ENCODE measurements at regions not wholly inside any gene's neighbourhood (a gene's known extent, or its start where the extent isn't known, plus 50 kb on each side); places are given as distances from the start of the nearest gene placed in this dataset.

DNA sequence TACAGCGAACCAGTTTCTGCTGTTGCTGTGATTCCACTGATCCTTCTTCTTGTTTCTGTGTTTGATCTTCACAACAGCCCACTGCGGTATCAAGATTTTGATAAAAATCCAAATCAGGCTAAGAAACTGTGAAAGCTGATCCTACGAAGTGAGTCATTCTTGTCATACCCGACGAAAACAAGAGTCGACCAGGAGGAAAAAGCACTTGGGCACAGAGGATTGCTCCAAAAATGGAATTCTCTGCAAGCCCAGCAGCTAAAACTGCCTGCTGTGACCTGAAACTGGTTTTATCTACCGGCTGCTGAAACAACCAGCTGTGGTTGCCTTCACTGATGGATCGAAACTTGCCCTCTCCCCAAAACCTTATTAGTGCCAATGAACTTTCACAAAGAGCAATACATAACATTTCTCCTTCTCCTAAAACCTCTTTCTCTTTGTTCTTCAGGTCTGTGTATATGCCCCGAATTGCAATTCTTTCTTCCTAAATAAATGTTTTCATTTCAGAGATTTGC is 607.0 kb upstream of the PRKX start (continued):
- TF ChIP-seq MTA3 (IDR thresholded peaks at IDR 0.05; ENCODE audit: borderline replicate concordance, low read length) (no peak), CREM (IDR thresholded peaks at IDR 0.05; ENCODE audit: low read depth) (no peak)

DNA sequence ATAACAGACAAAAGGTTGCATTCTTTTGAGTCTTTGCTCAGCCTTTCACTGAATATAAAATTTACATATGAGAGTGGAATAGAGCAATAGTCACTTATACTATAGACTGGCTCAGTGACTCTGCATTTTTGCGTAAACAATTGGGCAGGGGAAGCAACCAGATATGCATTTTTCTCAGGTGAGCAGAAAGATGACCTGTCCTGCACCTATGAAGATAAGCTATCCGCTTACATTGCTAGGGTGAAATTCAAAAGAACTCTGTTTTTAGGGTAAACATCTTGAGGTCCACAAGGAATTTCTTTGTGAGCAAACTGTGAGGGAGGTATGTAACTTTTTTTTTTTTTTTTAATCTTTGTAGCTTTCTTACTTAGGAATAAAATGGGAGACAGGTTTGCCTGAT is 602.4 kb upstream of the PRKX start:
- intact Hi-C loops (cut with micrococcal nuclease; ENCODE audit: unreplicated experiment) (no loop called here), in situ Hi-C loops (cut with MboI) (no loop called here)
- 21% methylated on average over 2 of the region's 2 CpGs for WGBS (ENCODE audit: insufficient coverage, insufficient replicate concordance, low lambda C conversion rate, missing lambda C conversion rate)
- H3K4me1 ChIP-seq (ENCODE audit: control insufficient read depth, insufficient read depth, low read length): no peaks in the 10 kb centered on the region
- ATAC-seq: no peak
- TF ChIP-seq, protein P1, sequence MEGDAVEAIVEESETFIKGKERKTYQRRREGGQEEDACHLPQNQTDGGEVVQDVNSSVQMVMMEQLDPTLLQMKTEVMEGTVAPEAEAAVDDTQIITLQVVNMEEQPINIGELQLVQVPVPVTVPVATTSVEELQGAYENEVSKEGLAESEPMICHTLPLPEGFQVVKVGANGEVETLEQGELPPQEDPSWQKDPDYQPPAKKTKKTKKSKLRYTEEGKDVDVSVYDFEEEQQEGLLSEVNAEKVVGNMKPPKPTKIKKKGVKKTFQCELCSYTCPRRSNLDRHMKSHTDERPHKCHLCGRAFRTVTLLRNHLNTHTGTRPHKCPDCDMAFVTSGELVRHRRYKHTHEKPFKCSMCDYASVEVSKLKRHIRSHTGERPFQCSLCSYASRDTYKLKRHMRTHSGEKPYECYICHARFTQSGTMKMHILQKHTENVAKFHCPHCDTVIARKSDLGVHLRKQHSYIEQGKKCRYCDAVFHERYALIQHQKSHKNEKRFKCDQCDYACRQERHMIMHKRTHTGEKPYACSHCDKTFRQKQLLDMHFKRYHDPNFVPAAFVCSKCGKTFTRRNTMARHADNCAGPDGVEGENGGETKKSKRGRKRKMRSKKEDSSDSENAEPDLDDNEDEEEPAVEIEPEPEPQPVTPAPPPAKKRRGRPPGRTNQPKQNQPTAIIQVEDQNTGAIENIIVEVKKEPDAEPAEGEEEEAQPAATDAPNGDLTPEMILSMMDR (IDR thresholded peaks at IDR 0.05 in 2 of 3, conservative IDR thresholded peaks at IDR 0.05 in 1 of 3; ENCODE audit: control insufficient read depth in 2 of 3, extremely low read depth in 1 of 3, insufficient read depth in 1 of 3, low read depth in 3 of 3, low read length in 3 of 3): no peak
- no peak for TF ChIP-seq HDGF (IDR thresholded peaks at IDR 0.05)
- no peak for TF ChIP-seq TARDBP (IDR thresholded peaks at IDR 0.05; ENCODE audit: borderline replicate concordance)
- TF ChIP-seq TCF12 (IDR thresholded peaks at IDR 0.05; ENCODE audit: low read depth, low read length): no peak
- TF ChIP-seq RCOR1 (conservative IDR thresholded peaks at IDR 0.05; ENCODE audit: low read depth, low read length): no peak
- TF ChIP-seq SP1 (IDR thresholded peaks at IDR 0.05; ENCODE audit: low read depth, low read length): no peak
- TF ChIP-seq HCFC1 (IDR thresholded peaks at IDR 0.05; ENCODE audit: low read length): no peak
- TF ChIP-seq, protein P2, sequence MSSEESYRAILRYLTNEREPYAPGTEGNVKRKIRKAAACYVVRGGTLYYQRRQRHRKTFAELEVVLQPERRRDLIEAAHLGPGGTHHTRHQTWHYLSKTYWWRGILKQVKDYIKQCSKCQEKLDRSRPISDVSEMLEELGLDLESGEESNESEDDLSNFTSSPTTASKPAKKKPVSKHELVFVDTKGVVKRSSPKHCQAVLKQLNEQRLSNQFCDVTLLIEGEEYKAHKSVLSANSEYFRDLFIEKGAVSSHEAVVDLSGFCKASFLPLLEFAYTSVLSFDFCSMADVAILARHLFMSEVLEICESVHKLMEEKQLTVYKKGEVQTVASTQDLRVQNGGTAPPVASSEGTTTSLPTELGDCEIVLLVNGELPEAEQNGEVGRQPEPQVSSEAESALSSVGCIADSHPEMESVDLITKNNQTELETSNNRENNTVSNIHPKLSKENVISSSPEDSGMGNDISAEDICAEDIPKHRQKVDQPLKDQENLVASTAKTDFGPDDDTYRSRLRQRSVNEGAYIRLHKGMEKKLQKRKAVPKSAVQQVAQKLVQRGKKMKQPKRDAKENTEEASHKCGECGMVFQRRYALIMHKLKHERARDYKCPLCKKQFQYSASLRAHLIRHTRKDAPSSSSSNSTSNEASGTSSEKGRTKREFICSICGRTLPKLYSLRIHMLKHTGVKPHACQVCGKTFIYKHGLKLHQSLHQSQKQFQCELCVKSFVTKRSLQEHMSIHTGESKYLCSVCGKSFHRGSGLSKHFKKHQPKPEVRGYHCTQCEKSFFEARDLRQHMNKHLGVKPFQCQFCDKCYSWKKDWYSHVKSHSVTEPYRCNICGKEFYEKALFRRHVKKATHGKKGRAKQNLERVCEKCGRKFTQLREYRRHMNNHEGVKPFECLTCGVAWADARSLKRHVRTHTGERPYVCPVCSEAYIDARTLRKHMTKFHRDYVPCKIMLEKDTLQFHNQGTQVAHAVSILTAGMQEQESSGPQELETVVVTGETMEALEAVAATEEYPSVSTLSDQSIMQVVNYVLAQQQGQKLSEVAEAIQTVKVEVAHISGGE (CRISPR knock-in tag; IDR thresholded peaks at IDR 0.05): no peak
- no peak for TF ChIP-seq FOS (IDR thresholded peaks at IDR 0.05; ENCODE audit: borderline replicate concordance, extremely low read depth, insufficient read length)
- no peak for TF ChIP-seq ZNF217 (IDR thresholded peaks at IDR 0.05)
- TF ChIP-seq MYB (IDR thresholded peaks at IDR 0.05; ENCODE audit: borderline replicate concordance, low read depth, low read length): no peak
- H3K27me3 ChIP-seq (replicated peaks in 1 of 2; ENCODE audit: control insufficient read depth in 2 of 2, insufficient read depth in 2 of 2, low read length in 1 of 2): no peaks in the 10 kb centered on the region
- no peak for FAIRE-seq
- H4K20me1 ChIP-seq (ENCODE audit: control insufficient read depth, insufficient read depth): no peaks in the 10 kb centered on the region
- RAD21 ChIA-PET (ENCODE audit: unreplicated experiment): no interaction called here
- no peak overlapping the region for H3K4me2 ChIP-seq (ENCODE audit: control insufficient read depth, insufficient read depth)
- H3K9ac ChIP-seq (ENCODE audit: control insufficient read depth, insufficient read depth, low read length): no peak overlapping the region
- CTCF ChIA-PET: no interaction called here
- no TSS peak for BruUV-seq (replicated peaks)
- SMC1A ChIA-PET (ENCODE audit: uncharacterized antibody, unreplicated experiment): no interaction called here
- no peak overlapping the region for H3K4me3 ChIP-seq
- H3K27ac ChIP-seq (ENCODE audit: control insufficient read depth, insufficient read depth): no peak overlapping the region
- DNase-seq (ENCODE audit: low read depth, low spot score): no peak
- H2AFZ ChIP-seq (ENCODE audit: control insufficient read depth, low read depth, low read length): no peak overlapping the region
- H3K36me3 ChIP-seq (ENCODE audit: control insufficient read depth in 2 of 2, insufficient read depth in 2 of 2, low read length in 1 of 2): no peaks in the 10 kb centered on the region
- no peaks in the 10 kb centered on the region; the same call in 2 of the 3 replicates for H3K9me3 ChIP-seq (replicated peaks; ENCODE audit: control insufficient read depth, insufficient read depth, low read length)
- no peaks in the 10 kb centered on the region for H3K79me2 ChIP-seq (ENCODE audit: control insufficient read depth, insufficient read depth, low read length)
- POLR2A ChIA-PET: no interaction called here

Measured in GM12878 (cell line).